C4-2B (cell line): ENCODE measurements at regions not wholly inside any gene's neighbourhood (a gene's known extent, or its start where the extent isn't known, plus 50 kb on each side); places are given as distances from the start of the nearest gene placed in this dataset.

Source experiments
- ZFX ChIP-seq: fragments of 450-650 bp; IDR thresholded peaks from 2 replicates; pipeline ENCODE4 v1.6.1; 2017
- TF ChIP-seq, protein P1 (sequence below): fragments of 450-650 bp; conservative IDR thresholded peaks from 2 replicates; pipeline ENCODE4 v1.5.1; 2017; ENCODE audit warnings: mild to moderate bottlenecking

DNA sequence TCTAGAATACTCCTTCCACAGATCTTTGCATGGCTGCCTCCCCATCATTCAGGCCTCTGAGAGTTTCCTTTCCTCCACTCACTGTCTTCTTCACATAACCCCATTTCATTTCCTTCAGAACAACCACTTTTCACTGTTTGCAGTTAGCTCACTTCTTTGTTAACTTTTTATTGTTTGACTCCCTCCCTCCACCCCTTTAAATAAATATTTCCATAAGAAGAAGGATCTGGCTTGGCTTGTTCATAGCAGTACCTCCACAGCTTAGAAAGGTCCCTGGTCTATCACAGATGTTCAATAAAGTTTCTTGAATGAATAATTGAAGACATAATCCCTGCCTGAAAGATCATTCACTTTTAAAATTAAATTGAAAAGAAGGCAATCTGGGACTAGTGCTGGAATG, 661.6 kb downstream of the ACTL7B start:
- TF ChIP-seq, protein P1, sequence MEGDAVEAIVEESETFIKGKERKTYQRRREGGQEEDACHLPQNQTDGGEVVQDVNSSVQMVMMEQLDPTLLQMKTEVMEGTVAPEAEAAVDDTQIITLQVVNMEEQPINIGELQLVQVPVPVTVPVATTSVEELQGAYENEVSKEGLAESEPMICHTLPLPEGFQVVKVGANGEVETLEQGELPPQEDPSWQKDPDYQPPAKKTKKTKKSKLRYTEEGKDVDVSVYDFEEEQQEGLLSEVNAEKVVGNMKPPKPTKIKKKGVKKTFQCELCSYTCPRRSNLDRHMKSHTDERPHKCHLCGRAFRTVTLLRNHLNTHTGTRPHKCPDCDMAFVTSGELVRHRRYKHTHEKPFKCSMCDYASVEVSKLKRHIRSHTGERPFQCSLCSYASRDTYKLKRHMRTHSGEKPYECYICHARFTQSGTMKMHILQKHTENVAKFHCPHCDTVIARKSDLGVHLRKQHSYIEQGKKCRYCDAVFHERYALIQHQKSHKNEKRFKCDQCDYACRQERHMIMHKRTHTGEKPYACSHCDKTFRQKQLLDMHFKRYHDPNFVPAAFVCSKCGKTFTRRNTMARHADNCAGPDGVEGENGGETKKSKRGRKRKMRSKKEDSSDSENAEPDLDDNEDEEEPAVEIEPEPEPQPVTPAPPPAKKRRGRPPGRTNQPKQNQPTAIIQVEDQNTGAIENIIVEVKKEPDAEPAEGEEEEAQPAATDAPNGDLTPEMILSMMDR, result no peak
- TF ChIP-seq ZFX, result no peak
